HG03565 (cell line): ENCODE measurements at regions not wholly inside any gene's neighbourhood (a gene's known extent, or its start where the extent isn't known, plus 50 kb on each side); places are given as distances from the start of the nearest gene placed in this dataset.

Source experiments
- ATAC-seq: cut with Tn5 transposase; IDR thresholded peaks from one replicate; pipeline ENCODE4 v1.9.1; 2021; ENCODE audit warnings: mild to moderate bottlenecking, moderate library complexity; ENCODE audit not compliant: unreplicated experiment

DNA sequence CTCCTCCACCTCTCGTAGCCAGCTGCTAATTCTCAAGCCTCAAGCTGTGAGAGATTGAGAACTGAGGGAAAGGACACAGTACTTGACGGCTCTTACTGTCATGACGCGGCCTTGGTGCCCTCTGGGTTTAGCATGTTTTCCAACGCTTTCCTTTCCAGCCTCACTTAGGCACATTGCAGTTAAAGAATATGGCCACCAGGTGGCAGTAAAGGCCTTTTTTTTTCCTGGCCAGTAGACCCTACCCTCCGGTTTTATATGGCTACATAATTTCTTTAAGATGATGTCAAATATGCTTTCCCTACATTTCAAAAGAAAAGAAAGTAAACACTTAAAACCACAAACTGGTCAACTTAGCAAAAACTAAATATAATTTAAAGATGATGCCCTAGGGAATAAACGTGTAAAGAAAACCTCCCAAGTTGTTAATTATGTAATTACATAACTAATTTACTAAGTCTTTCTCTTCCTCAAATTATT lies 56.8 kb upstream of the PRDX6 start:
- ATAC-seq, result no peak

DNA sequence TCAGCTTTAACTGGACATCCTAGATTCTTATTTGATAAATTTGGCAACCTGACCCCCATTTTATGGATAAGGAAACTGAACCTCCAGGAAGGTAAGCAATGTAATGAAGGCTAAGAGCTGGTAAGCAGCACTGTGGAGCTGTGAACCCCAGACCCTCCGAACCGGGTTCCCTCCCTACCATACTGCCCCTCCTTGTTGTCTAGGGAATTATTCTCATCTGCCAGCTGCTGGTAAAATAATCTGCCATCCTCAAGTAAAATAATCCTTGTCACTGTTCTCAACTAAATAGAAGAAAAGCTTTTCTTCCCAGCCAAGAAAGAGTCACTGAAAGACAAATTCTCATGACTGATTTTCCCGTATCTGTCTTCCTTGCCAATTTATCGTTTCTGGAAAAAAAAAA lies 55.8 kb upstream of the PRDX6 start:
- ATAC-seq, result no peak

DNA sequence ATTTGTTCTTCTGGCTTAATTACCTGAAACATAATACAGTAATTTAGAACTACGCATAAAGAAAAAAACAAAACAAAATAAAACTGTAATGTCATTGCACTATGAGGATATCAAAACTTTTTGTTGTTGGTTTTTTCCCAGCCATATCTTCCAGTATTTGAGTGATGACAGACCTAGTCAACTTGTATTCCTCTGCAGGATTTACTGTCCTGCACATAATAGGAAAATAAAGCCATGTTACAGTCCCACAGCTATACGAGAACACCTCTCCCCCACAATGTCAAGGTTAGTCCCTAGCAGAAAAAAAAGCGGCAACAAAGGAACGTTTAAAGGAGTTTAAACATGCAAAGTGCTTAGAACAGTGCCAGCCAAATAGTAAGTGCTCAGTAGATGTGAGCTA lies 55.3 kb upstream of the PRDX6 start:
- no peak for ATAC-seq

DNA sequence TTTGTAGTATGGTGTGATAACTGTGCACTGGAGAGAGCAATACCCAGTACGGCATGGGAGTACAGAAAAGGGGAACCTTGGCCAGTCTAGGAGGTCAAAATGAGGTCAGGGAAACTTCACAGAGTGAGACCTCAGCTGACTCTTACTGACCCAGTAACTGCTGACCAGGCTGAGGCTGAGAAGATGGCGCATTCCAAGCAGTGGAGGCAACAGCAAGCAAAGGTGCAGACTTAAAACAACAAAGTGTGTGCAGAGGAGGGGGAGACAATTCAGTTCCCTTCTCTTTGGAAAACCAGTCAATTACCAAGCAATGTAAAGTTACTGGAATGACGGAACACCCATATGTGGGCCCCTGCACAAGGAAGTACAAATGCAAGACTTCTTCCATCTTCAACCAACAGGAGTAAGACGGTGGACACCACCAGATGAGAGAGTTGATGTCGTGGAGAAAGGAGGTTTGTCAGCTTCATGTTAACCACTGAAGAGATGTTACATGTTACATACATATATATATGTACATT lies 54.6 kb upstream of the PRDX6 start:
- ATAC-seq, result no peak

DNA sequence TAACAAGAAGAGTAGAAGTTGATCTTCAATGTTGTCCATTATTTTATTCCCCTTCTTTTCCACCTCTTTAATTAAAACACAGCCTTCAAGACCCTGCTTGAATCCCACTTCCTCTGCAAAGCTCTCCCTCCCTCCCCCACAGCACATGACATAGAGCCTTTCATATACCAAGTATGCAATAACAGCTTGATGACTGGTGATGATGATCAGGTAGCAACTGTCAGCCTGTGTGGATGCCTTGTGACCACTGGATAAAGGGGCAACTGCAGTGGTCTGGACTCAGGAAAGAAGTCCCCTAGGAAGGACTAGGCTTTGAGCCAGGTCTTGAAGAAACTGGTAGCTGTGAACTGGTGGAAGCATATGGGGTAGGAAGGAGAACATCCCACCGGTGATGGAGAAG lies 53.8 kb upstream of the PRDX6 start:
- ATAC-seq, result no peak

DNA sequence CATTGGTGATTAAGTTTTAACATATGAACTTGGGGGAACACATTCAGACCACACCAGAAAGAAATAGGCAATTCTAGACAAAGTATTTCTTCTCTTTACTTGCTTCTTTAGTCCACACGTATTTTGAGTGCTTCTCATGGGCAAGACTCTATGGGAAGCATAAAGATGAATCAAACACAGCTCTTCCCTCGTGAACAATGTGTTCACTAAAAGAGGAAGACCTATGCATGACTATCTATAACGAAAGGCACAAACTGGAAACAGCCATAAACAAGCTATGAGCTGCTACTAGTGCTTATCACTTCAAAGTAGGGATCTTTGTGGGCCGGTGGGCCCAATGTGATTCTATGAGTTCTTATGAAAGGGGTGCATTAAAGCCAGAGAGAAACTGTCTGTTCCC lies 53.0 kb upstream of the PRDX6 start:
- no peak for ATAC-seq

DNA sequence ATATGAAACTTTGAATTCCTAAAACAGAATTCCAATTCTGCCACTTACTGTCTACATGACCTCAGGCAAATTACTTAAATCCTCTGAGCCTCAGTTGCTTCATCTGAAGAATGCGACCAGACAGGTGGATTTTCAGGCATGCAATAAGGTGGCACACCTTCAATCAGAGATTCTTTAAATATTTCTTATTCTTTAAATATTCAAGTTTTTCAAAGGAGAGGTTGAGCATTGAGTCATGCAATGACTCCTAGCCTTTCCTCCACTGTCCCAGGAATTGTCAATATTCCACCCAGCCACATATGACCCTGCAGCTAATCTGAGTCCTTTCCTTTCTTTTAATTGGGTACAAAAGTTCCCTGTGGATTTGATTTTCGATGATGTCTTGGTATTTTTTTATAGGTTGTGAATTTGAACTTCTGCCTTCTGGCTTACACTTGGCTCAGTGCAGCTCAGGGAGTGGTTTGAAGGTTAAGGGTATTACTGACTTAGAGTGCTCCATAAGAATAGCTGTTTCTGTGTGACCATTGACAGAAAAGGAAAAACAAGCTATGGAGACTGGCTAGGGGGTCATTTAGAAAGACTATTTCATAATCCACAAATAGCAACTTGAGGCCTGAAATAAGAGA lies 52.2 kb upstream of the PRDX6 start:
- ATAC-seq, result no peak

DNA sequence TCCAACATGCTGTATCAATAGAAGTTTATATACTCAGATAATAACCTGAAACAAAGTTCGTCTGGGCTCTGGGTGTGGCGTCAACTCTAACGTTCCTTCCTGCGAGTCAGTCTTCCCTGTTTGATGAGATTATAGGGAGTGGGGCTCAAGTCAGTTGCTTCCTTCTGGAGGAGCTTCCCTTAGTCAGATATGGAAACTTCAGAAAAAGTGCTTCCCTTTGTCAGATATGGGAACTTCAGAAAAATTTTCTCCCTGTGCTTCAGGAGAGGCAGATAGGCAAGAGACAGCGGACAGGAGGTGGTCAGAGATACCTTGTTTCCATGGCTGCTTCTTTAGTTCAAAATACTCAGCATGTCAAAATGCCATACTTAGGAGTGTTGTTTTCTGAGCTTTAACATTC lies 51.1 kb upstream of the PRDX6 start:
- ATAC-seq, result no peak

DNA sequence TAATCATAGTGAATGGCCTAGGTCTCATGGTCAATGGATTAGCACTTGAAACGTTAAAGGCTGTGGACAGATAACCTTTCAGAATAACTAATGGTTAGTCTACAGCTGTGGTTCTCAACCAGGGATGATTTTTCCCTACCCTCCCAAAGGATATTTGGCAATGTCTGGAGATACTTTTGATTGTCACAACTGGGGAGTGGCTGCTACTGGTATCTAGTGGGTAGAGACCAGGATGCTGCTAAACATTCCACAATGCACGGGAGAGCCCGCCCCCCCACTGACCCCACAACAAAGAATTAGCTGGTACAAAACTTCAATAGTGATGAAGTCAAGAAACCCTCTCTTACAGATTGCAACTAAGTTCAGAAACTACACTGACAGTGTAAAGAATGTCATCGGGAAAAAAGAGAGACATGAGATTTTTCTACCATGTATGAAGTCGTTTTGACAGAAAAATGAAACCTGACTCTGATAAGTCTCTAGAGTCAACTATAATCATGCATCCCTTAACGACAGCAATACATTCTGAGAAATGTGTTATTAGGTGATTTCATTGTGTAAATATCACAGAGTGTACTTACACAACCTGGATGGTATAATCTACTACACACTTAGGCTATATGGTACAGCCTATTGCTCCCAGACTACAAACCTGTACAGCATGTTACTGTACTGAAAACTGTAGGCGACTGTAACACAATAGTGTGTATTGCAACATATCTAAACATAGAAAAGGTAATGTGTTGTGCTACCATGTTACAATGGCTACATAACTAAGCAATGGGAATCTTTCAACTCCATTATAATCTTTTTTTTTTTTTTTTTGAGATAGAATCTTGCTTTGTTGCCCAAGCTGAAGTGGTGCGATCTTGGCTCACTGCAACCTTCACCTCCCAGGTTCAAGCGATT lies 49.7 kb upstream of the PRDX6 start:
- ATAC-seq, result no peak
